22Rv1 (cell line): ENCODE measurements at regions not wholly inside any gene's neighbourhood (a gene's known extent, or its start where the extent isn't known, plus 50 kb on each side); places are given as distances from the start of the nearest gene placed in this dataset.

Experiments
- CTCF ChIP-seq: fragments of 450-650 bp; IDR thresholded peaks from 2 replicates; pipeline ENCODE4 v1.5.1; 2017; ENCODE audit warnings: mild to moderate bottlenecking
- ZFX ChIP-seq: fragments of 450-650 bp; IDR thresholded peaks from 2 replicates; pipeline ENCODE4 v1.6.1; 2017; ENCODE audit warnings: antibody characterized with exemption, borderline replicate concordance

GRCh38 chr4:95601356-95601755 is 52.6 kb upstream of the UNC5C start:
- TF ChIP-seq CTCF (no peak), ZFX (no peak)
